HCT116 (cell line): ENCODE measurements at regions not wholly inside any gene's neighbourhood (a gene's known extent, or its start where the extent isn't known, plus 50 kb on each side); places are given as distances from the start of the nearest gene placed in this dataset.
"Not testable (repeated sequence)": the region's sequence is repeated elsewhere in the genome, so short reads cannot be mapped to it uniquely, and the experiment has no call there.

Experiments used
- ATAC-seq: fragments of 200-7000 bp; cut with Tn5 transposase; 2 replicates; pipeline ENCODE4 v1.9.1; 2020; ENCODE audit warnings: mild to moderate bottlenecking, moderate library complexity
- BruUV-seq: library from RNA; stranded (reverse); fragments of 400-500 nt; replicated peaks from 2 replicates; lab custom pipeline; 2021; lab: Mats Ljungman, UMichigan
- CTCF ChIA-PET: fragments of 300-600 bp; sonication (Branson Sonifier 250); formaldehyde crosslinking; loops from one replicate; lab custom pipeline; 2021; ENCODE audit warnings: antibody characterized with exemption; lab: Charles Lee
- POLR2A ChIA-PET: fragments of 300-600, 350-600 bp; sonication (Branson Sonifier 250); formaldehyde crosslinking; loops from one replicate; lab custom pipeline; 2021; ENCODE audit warnings: antibody characterized with exemption; lab: Charles Lee
- RAD21 ChIA-PET, 2 experiments: fragments of 300-600 bp; sonication (Branson Sonifier 250); formaldehyde crosslinking; loops; one replicate each; lab custom pipeline; 2023; ENCODE audit warnings: low total read pairs in 2 of 2; ENCODE audit not compliant: uncharacterized antibody in 2 of 2, unreplicated experiment in 2 of 2, low non-redundant PET in 1 of 2; lab: Charles Lee
- DNase-seq: peaks from one replicate; pipeline ENCODE4 v3.0.0-alpha.2; 2010; ENCODE audit warnings: low read depth, low spot score
- H2AFZ ChIP-seq: fragments of 200-600 bp; shearing (Covaris generic), sonication (generic); 2 replicates; pipeline ENCODE4 v1.6.1; 2017; ENCODE audit warnings: low read depth, mixed run types, mixed read lengths, antibody characterized with exemption, low read length; ENCODE audit not compliant: poor library complexity, severe bottlenecking
- H3K27ac ChIP-seq: 2 replicates; pipeline ENCODE4 v1.5.1; 2012; ENCODE audit warnings: low read depth, low read length
- H3K27me3 ChIP-seq: fragments of 200-600 bp; sonication (generic); 2 replicates; pipeline ENCODE4 v1.6.1; 2016; ENCODE audit warnings: mixed run types, low read length, mixed read lengths; ENCODE audit not compliant: insufficient read depth
- H3K36me3 ChIP-seq, 2 experiments: fragments of 200-500 bp in 1 of 2; fragments of 200-600 bp in 1 of 2; sonication (Bioruptor generic) in 1 of 2; sonication (generic) in 1 of 2; 2 replicates each; pipeline versions ENCODE4 v1.5.1 to v1.6.1; 2014 to 2016; ENCODE audit warnings: low read length in 2 of 2, inconsistent platforms in 1 of 2, mixed read lengths in 1 of 2, mixed run types in 1 of 2; ENCODE audit not compliant: insufficient read depth in 2 of 2, control insufficient read depth in 1 of 2
- H3K4me1 ChIP-seq, 2 experiments: fragments of 200-600 bp in 1 of 2; sonication (generic) in 1 of 2; 2 replicates each; pipeline versions ENCODE4 v1.5.1 to v1.6.1; 2012 to 2017; ENCODE audit warnings: low read length in 2 of 2, inconsistent platforms in 1 of 2, mild to moderate bottlenecking in 1 of 2, mixed read lengths in 1 of 2, mixed run types in 1 of 2, moderate library complexity in 1 of 2; ENCODE audit not compliant: insufficient read depth in 2 of 2, control insufficient read depth in 1 of 2
- H3K4me2 ChIP-seq: fragments of 200-600 bp; sonication (generic); 2 replicates; pipeline ENCODE4 v1.6.1; 2017; ENCODE audit warnings: mixed run types, low read length, mixed read lengths
- H3K4me3 ChIP-seq, 2 experiments: fragments of 200-600 bp in 1 of 2; sonication (generic) in 1 of 2; replicated peaks in 1 of 2; 2 replicates each; pipeline ENCODE4 v1.5.1; 2011 to 2016; ENCODE audit warnings: low read length in 2 of 2, control low read depth in 1 of 2, low read depth in 1 of 2, mild to moderate bottlenecking in 1 of 2, mixed read lengths in 1 of 2, mixed run types in 1 of 2
- H3K79me2 ChIP-seq: fragments of 200-600 bp; sonication (generic); 2 replicates; pipeline ENCODE4 v1.6.1; 2017; ENCODE audit warnings: mild to moderate bottlenecking, mixed run types, low read length, moderate library complexity, mixed read lengths; ENCODE audit not compliant: insufficient read depth
- H3K9ac ChIP-seq: fragments of 200-600 bp; sonication (generic); 2 replicates; pipeline ENCODE4 v1.6.1; 2016; ENCODE audit warnings: low read length, mixed read lengths
- H3K9me2 ChIP-seq: fragments of 200-600 bp; sonication (generic), shearing (Covaris generic); 2 replicates; pipeline ENCODE4 v1.6.1; 2017; ENCODE audit warnings: mixed run types, mild to moderate bottlenecking, moderate library complexity; ENCODE audit not compliant: insufficient read depth
- H3K9me3 ChIP-seq, 2 experiments: fragments of 200-500 bp in 1 of 2; fragments of 200-600 bp in 1 of 2; sonication (Bioruptor generic) in 1 of 2; sonication (generic) in 1 of 2; 2 replicates each; pipeline ENCODE4 v1.6.1; 2014 to 2017; ENCODE audit warnings: low read length in 2 of 2, mixed read lengths in 2 of 2, inconsistent platforms in 1 of 2, low read depth in 1 of 2, mild to moderate bottlenecking in 1 of 2, mixed run types in 1 of 2, moderate library complexity in 1 of 2; ENCODE audit not compliant: control insufficient read depth in 1 of 2, insufficient read depth in 1 of 2
- H4K20me1 ChIP-seq: fragments of 200-600 bp; sonication (generic), shearing (Covaris generic); 2 replicates; pipeline ENCODE4 v1.6.1; 2017; ENCODE audit warnings: mixed run types, mild to moderate bottlenecking, moderate library complexity; ENCODE audit not compliant: insufficient read depth
- ELF1 ChIP-seq: IDR thresholded peaks from 2 replicates; pipeline ENCODE4 v1.6.1; 2012; ENCODE audit warnings: low read depth, borderline replicate concordance
- EZH2 ChIP-seq: fragments of 200-600 bp; sonication (generic); IDR thresholded peaks from 2 replicates; pipeline ENCODE4 v1.6.1; 2017; ENCODE audit warnings: antibody characterized with exemption, mixed run types
- MAX ChIP-seq: IDR thresholded peaks from 2 replicates; pipeline ENCODE4 v1.6.1; 2012
- RAD21 ChIP-seq: IDR thresholded peaks from 2 replicates; pipeline ENCODE4 v1.6.1; 2012; ENCODE audit warnings: low read depth, mild to moderate bottlenecking
- TCF7L2 ChIP-seq: IDR thresholded peaks from 2 replicates; pipeline ENCODE4 v1.7.0; 2011; ENCODE audit warnings: borderline replicate concordance, inconsistent platforms; ENCODE audit not compliant: insufficient read depth, insufficient read length; ENCODE audit errors: extremely low read depth
- YY1 ChIP-seq: IDR thresholded peaks from 2 replicates; pipeline ENCODE4 v1.6.1; 2011; ENCODE audit warnings: low read length, low read depth, moderate library complexity, mild to moderate bottlenecking; ENCODE audit not compliant: insufficient replicate concordance; ENCODE audit errors: extremely low read depth
- ZFX ChIP-seq: fragments of 450-650 bp; IDR thresholded peaks from 2 replicates; pipeline ENCODE4 v1.6.1; 2017
- intact Hi-C: fragments of 100-400 bp; cut with micrococcal nuclease; formaldehyde crosslinking; loops from 2 replicates; pipeline ENCODE4 v1.10.0; 2022
- TF ChIP-seq, protein P1 (sequence below): IDR thresholded peaks from 2 replicates; pipeline ENCODE4 v1.6.1; 2012

DNA sequence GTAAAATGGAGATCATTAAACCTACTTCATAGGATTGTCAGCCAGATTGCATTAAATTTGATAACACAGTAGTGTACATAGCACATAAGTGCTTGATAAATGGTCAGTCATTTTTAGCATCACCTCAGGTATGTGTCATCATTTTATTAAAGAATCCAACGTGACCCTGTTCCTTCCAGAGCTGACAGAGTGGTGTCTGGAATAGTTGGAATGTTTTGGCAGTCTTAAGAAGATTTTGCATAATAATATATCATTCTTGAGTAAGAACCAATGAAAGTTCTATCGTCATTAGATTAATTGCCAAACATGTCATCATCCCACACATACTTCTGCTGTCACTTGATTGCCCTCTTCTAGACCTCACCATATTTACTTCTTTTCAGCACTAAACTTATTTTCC lies 451.4 kb upstream of the POM121L12 start:
- H3K4me1 ChIP-seq = no peaks in the 10 kb centered on the region
- no peaks in the 10 kb centered on the region for H3K9me2 ChIP-seq
- H3K9me3 ChIP-seq = peaks cover 0 to 19% of the 10 kb centered on the region in 2 experiments; a peak in 2 of 4 replicates
- H3K4me2 ChIP-seq = no peak overlapping the region
- H4K20me1 ChIP-seq = no peaks in the 10 kb centered on the region
- no peak overlapping the region for H3K4me3 ChIP-seq
- no peaks in the 10 kb centered on the region for H3K79me2 ChIP-seq
- no peak overlapping the region for H2AFZ ChIP-seq
- BruUV-seq = no TSS peak
- no peak for DNase-seq
- no peak overlapping the region for H3K27ac ChIP-seq
- intact Hi-C loops = no loop called here
- RAD21 ChIA-PET = no interaction called here
- H3K9ac ChIP-seq = no peak overlapping the region
- no peak for ATAC-seq
- H3K36me3 ChIP-seq = no peaks in the 10 kb centered on the region
- TF ChIP-seq, protein P1, sequence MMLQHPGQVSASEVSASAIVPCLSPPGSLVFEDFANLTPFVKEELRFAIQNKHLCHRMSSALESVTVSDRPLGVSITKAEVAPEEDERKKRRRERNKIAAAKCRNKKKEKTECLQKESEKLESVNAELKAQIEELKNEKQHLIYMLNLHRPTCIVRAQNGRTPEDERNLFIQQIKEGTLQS = no peak
- TF ChIP-seq ZFX (no peak), EZH2 (no peak), RAD21 (no peak), ELF1 (no peak), TCF7L2 (no peak), YY1 (no peak), MAX (no peak)
- CTCF ChIA-PET = no interaction called here
- POLR2A ChIA-PET = no interaction called here
- no peaks in the 10 kb centered on the region for H3K27me3 ChIP-seq

DNA sequence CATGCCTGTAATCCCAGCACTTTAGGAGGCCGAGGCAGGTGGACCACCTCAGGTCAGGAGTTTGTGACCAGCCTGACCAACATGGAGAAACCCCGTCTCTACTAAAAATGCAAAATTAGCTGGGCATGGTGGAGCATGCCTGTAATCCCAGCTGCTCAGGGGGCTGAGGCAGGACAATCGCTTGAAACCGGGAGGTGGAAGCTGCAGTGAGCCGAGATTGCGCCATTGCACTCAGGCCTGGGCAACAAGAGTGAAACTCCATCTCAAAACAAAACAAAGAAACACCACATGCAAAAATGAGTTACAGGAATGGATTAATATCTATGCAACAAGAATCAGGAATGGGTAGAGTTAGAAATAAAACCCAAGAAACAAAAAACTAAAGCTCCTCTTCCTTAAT lies 462.3 kb upstream of the POM121L12 start:
- ATAC-seq, BruUV-seq, H3K79me2 ChIP-seq, POLR2A ChIA-PET, H3K36me3 ChIP-seq, DNase-seq, H4K20me1 ChIP-seq, H3K4me1 ChIP-seq, intact Hi-C loops, H3K9me2 ChIP-seq, H3K4me2 ChIP-seq, CTCF ChIA-PET, H3K9ac ChIP-seq, H2AFZ ChIP-seq, H3K27me3 ChIP-seq, H3K27ac ChIP-seq, H3K4me3 ChIP-seq, RAD21 ChIA-PET: not testable (repeated sequence)
- peaks cover 12 to 22% of the 10 kb centered on the region in 2 experiments; a peak in 2 of 4 replicates for H3K9me3 ChIP-seq
